PC-3 (cell line): ENCODE measurements at regions not wholly inside any gene's neighbourhood (a gene's known extent, or its start where the extent isn't known, plus 50 kb on each side); places are given as distances from the start of the nearest gene placed in this dataset.

Experiments used
- EZH2 ChIP-seq: fragments of 300-600 bp; sonication (generic); IDR thresholded peaks from one replicate; pipeline ENCODE4 v1.6.1; 2017; ENCODE audit warnings: antibody characterized with exemption, mild to moderate bottlenecking, low read length; ENCODE audit not compliant: unreplicated experiment
- TF ChIP-seq, protein P1 (sequence below): fragments of 300-600 bp; sonication (generic); conservative IDR thresholded peaks from 2 replicates; pipeline ENCODE4 v1.5.1; 2017; ENCODE audit warnings: antibody characterized with exemption, low read depth, mild to moderate bottlenecking, low read length

GRCh38 chr7:142539901-142540300, 209.4 kb upstream of the PRSS1 start:
- TF ChIP-seq, protein P1, sequence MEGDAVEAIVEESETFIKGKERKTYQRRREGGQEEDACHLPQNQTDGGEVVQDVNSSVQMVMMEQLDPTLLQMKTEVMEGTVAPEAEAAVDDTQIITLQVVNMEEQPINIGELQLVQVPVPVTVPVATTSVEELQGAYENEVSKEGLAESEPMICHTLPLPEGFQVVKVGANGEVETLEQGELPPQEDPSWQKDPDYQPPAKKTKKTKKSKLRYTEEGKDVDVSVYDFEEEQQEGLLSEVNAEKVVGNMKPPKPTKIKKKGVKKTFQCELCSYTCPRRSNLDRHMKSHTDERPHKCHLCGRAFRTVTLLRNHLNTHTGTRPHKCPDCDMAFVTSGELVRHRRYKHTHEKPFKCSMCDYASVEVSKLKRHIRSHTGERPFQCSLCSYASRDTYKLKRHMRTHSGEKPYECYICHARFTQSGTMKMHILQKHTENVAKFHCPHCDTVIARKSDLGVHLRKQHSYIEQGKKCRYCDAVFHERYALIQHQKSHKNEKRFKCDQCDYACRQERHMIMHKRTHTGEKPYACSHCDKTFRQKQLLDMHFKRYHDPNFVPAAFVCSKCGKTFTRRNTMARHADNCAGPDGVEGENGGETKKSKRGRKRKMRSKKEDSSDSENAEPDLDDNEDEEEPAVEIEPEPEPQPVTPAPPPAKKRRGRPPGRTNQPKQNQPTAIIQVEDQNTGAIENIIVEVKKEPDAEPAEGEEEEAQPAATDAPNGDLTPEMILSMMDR: no peak
- no peak for TF ChIP-seq EZH2
